Prostate gland (tissue), 2 donors: ENCODE measurements at regions not wholly inside any gene's neighbourhood (a gene's known extent, or its start where the extent isn't known, plus 50 kb on each side); places are given as distances from the start of the nearest gene placed in this dataset.

Experiments used
- POLR2A ChIP-seq: fragments of 450-650 bp; IDR thresholded peaks from one replicate; pipeline ENCODE4 v1.6.1; 2016; ENCODE audit warnings: antibody characterized with exemption, mild to moderate bottlenecking
- POLR2AphosphoS5 ChIP-seq: sonication (generic); formaldehyde crosslinking; IDR thresholded peaks from one replicate; pipeline ENCODE4 v1.6.1; 2017; ENCODE audit warnings: antibody characterized with exemption
- TF ChIP-seq, protein P1 (sequence below), 4 experiments: fragments of 200-600 bp in 2 of 4; fragments of 450-650 bp in 2 of 4; sonication (generic) in 2 of 4; IDR thresholded peaks; 1 replicate in 3 of 4; 2 replicates in 1 of 4; pipeline ENCODE4 v1.5.1; 2016 to 2019; ENCODE audit warnings: antibody characterized with exemption in 4 of 4, mild to moderate bottlenecking in 2 of 4, moderate library complexity in 2 of 4

DNA sequence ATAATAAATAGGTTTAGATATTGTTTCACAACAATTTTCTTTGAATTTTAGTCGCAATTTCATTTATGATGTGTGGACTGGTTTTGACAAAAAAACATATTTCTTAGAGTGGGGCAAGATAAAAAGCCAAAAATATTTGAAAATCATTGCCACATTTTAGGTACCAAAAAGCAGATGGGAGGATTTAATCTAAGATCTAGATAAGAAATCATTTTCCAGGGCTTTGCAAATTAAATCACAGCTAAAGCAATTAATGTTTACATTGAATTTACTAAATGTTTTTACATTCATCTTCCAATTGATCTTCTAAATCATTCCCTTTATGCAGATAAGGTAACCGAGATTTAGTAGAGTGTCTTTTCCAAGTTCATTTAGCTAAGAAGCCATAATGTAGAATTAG, 1386.0 kb upstream of the TENM4 start:
- TF ChIP-seq, protein P1, sequence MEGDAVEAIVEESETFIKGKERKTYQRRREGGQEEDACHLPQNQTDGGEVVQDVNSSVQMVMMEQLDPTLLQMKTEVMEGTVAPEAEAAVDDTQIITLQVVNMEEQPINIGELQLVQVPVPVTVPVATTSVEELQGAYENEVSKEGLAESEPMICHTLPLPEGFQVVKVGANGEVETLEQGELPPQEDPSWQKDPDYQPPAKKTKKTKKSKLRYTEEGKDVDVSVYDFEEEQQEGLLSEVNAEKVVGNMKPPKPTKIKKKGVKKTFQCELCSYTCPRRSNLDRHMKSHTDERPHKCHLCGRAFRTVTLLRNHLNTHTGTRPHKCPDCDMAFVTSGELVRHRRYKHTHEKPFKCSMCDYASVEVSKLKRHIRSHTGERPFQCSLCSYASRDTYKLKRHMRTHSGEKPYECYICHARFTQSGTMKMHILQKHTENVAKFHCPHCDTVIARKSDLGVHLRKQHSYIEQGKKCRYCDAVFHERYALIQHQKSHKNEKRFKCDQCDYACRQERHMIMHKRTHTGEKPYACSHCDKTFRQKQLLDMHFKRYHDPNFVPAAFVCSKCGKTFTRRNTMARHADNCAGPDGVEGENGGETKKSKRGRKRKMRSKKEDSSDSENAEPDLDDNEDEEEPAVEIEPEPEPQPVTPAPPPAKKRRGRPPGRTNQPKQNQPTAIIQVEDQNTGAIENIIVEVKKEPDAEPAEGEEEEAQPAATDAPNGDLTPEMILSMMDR (IDR thresholded peaks at IDR 0.05) = no peak
- no peak for TF ChIP-seq POLR2A
- no peak for TF ChIP-seq POLR2AphosphoS5
